ENCODE measurements at regions not wholly inside any gene's neighbourhood (a gene's known extent, or its start where the extent isn't known, plus 50 kb on each side); places are given as distances from the start of the nearest gene placed in this dataset.

- Mint-ChIP-seq H3K27me3 (no peaks in the 10 kb centered on the region), H3K9me3 (peaks cover 0 to 6% (median 0%) of the 10 kb centered on the region in 7 donors), H3K27ac (no peak overlapping the region), H3K4me3 (no peak overlapping the region), H3K36me3 (no peaks in the 10 kb centered on the region), H3K4me1 (no peaks in the 10 kb centered on the region)
- Histone ChIP-seq H3K9me3 (ENCODE audit: control insufficient read depth in 2 of 2, low read length in 2 of 2) (no peaks in the 10 kb centered on the region), H3K36me3 (ENCODE audit: control insufficient read depth, insufficient read depth, low read length) (no peaks in the 10 kb centered on the region), H3K4me1 (ENCODE audit: control insufficient read depth, insufficient read depth, low read length, poor library complexity, severe bottlenecking) (no peaks in the 10 kb centered on the region), H3K4me3 (ENCODE audit: low read depth, low read length) (no peak overlapping the region), H3K27me3 (ENCODE audit: control insufficient read depth, insufficient read depth, low read length) (no peaks in the 10 kb centered on the region), H3K27ac (ENCODE audit: insufficient read depth, low read length, poor library complexity, severe bottlenecking) (no peak overlapping the region)
- DNase-seq (no peak), ATAC-seq (ENCODE audit: low read depth in 2 of 2) (no peak)
Measured at GRCh38 chr18:78073275-78073674, 823.6 kb downstream of the GALR1 start.

GRCh38 chr18:78074400-78075020 is 824.9 kb downstream of the GALR1 start:
- H3K4me3 ChIP-seq (ENCODE audit: low read depth, low read length) = no peak overlapping the region
- H3K36me3 Mint-ChIP-seq = no peaks in the 10 kb centered on the region
- no peaks in the 10 kb centered on the region for H3K4me1 ChIP-seq (ENCODE audit: control insufficient read depth, insufficient read depth, low read length, poor library complexity, severe bottlenecking)
- no peak overlapping the region for H3K4me3 Mint-ChIP-seq
- H3K4me1 Mint-ChIP-seq = no peaks in the 10 kb centered on the region
- no peak overlapping the region for H3K27ac ChIP-seq (ENCODE audit: insufficient read depth, low read length, poor library complexity, severe bottlenecking)
- H3K9me3 Mint-ChIP-seq = peaks cover 0 to 6% (median 0%) of the 10 kb centered on the region in 7 donors
- no peaks in the 10 kb centered on the region for H3K36me3 ChIP-seq (ENCODE audit: control insufficient read depth, insufficient read depth, low read length)
- no peaks in the 10 kb centered on the region for H3K9me3 ChIP-seq (ENCODE audit: control insufficient read depth in 2 of 2, low read length in 2 of 2)
- no peaks in the 10 kb centered on the region for H3K27me3 ChIP-seq (ENCODE audit: control insufficient read depth, insufficient read depth, low read length)
- DNase-seq (no peak), ATAC-seq (ENCODE audit: low read depth in 2 of 2) (no peak)
- H3K27ac Mint-ChIP-seq = no peak overlapping the region
- H3K27me3 Mint-ChIP-seq = no peaks in the 10 kb centered on the region

GRCh38 chr18:78080081-78080480 is 830.4 kb downstream of the GALR1 start:
- DNase-seq (no peak), ATAC-seq (ENCODE audit: low read depth in 2 of 2) (no peak)
- Mint-ChIP-seq H3K4me1 (no peaks in the 10 kb centered on the region), H3K27me3 (no peaks in the 10 kb centered on the region), H3K27ac (no peak overlapping the region), H3K36me3 (no peaks in the 10 kb centered on the region), H3K9me3 (peaks cover 0 to 6% (median 0%) of the 10 kb centered on the region in 7 donors), H3K4me3 (no peak overlapping the region)
- H3K27me3 ChIP-seq (ENCODE audit: control insufficient read depth, insufficient read depth, low read length) = no peaks in the 10 kb centered on the region
- H3K27ac ChIP-seq (ENCODE audit: insufficient read depth, low read length, poor library complexity, severe bottlenecking) = no peak overlapping the region
- H3K4me1 ChIP-seq (ENCODE audit: control insufficient read depth, insufficient read depth, low read length, poor library complexity, severe bottlenecking) = no peaks in the 10 kb centered on the region
- H3K9me3 ChIP-seq (ENCODE audit: control insufficient read depth in 2 of 2, low read length in 2 of 2) = no peaks in the 10 kb centered on the region
- H3K4me3 ChIP-seq (ENCODE audit: low read depth, low read length) = no peak overlapping the region
- H3K36me3 ChIP-seq (ENCODE audit: control insufficient read depth, insufficient read depth, low read length) = no peaks in the 10 kb centered on the region

- H3K4me3 Mint-ChIP-seq = no peak overlapping the region
- peaks cover 0 to 6% (median 0%) of the 10 kb centered on the region in 7 donors for H3K9me3 Mint-ChIP-seq
- H3K27me3 Mint-ChIP-seq = no peaks in the 10 kb centered on the region
- ATAC-seq (ENCODE audit: low read depth in 2 of 2) (no peak), DNase-seq (no peak)
- H3K36me3 Mint-ChIP-seq = no peaks in the 10 kb centered on the region
- H3K4me1 ChIP-seq (ENCODE audit: control insufficient read depth, insufficient read depth, low read length, poor library complexity, severe bottlenecking) = no peaks in the 10 kb centered on the region
- no peaks in the 10 kb centered on the region for H3K9me3 ChIP-seq (ENCODE audit: control insufficient read depth in 2 of 2, low read length in 2 of 2)
- H3K27ac ChIP-seq (ENCODE audit: insufficient read depth, low read length, poor library complexity, severe bottlenecking) = no peak overlapping the region
- no peaks in the 10 kb centered on the region for H3K36me3 ChIP-seq (ENCODE audit: control insufficient read depth, insufficient read depth, low read length)
- H3K27ac Mint-ChIP-seq = no peak overlapping the region
- no peaks in the 10 kb centered on the region for H3K4me1 Mint-ChIP-seq
- no peaks in the 10 kb centered on the region for H3K27me3 ChIP-seq (ENCODE audit: control insufficient read depth, insufficient read depth, low read length)
- H3K4me3 ChIP-seq (ENCODE audit: low read depth, low read length) = no peak overlapping the region
Measured at GRCh38 chr18:78080761-78081160, 831.1 kb downstream of the GALR1 start.

GRCh38 chr18:78082816-78083215 is 833.2 kb downstream of the GALR1 start:
- Histone ChIP-seq H3K36me3 (ENCODE audit: control insufficient read depth, insufficient read depth, low read length) (no peaks in the 10 kb centered on the region), H3K9me3 (ENCODE audit: control insufficient read depth in 2 of 2, low read length in 2 of 2) (no peaks in the 10 kb centered on the region), H3K4me1 (ENCODE audit: control insufficient read depth, insufficient read depth, low read length, poor library complexity, severe bottlenecking) (no peaks in the 10 kb centered on the region), H3K27me3 (ENCODE audit: control insufficient read depth, insufficient read depth, low read length) (no peaks in the 10 kb centered on the region), H3K27ac (ENCODE audit: insufficient read depth, low read length, poor library complexity, severe bottlenecking) (no peak overlapping the region), H3K4me3 (ENCODE audit: low read depth, low read length) (no peak overlapping the region)
- DNase-seq (no peak), ATAC-seq (ENCODE audit: low read depth in 2 of 2) (no peak)
- no peak overlapping the region for H3K27ac Mint-ChIP-seq
- H3K4me1 Mint-ChIP-seq = no peaks in the 10 kb centered on the region
- peaks cover 0 to 8% (median 0%) of the 10 kb centered on the region in 7 donors for H3K9me3 Mint-ChIP-seq
- no peak overlapping the region for H3K4me3 Mint-ChIP-seq
- H3K36me3 Mint-ChIP-seq = no peaks in the 10 kb centered on the region
- no peaks in the 10 kb centered on the region for H3K27me3 Mint-ChIP-seq

- no peak overlapping the region for H3K4me3 Mint-ChIP-seq
- Histone ChIP-seq H3K27me3 (ENCODE audit: control insufficient read depth, insufficient read depth, low read length) (no peaks in the 10 kb centered on the region), H3K9me3 (ENCODE audit: control insufficient read depth in 2 of 2, low read length in 2 of 2) (no peaks in the 10 kb centered on the region), H3K27ac (ENCODE audit: insufficient read depth, low read length, poor library complexity, severe bottlenecking) (no peak overlapping the region), H3K4me1 (ENCODE audit: control insufficient read depth, insufficient read depth, low read length, poor library complexity, severe bottlenecking) (no peaks in the 10 kb centered on the region), H3K36me3 (ENCODE audit: control insufficient read depth, insufficient read depth, low read length) (no peaks in the 10 kb centered on the region), H3K4me3 (ENCODE audit: low read depth, low read length) (no peak overlapping the region)
- peaks cover 0 to 6% (median 0%) of the 10 kb centered on the region in 7 donors for H3K9me3 Mint-ChIP-seq
- no peak overlapping the region for H3K27ac Mint-ChIP-seq
- no peak for ATAC-seq (ENCODE audit: low read depth in 2 of 2)
- no peaks in the 10 kb centered on the region for H3K4me1 Mint-ChIP-seq
- H3K27me3 Mint-ChIP-seq = no peaks in the 10 kb centered on the region
- no peak for DNase-seq
- no peaks in the 10 kb centered on the region for H3K36me3 Mint-ChIP-seq
Measured at GRCh38 chr18:78085241-78086185, 835.9 kb downstream of the GALR1 start.

GRCh38 chr18:78086931-78087330 is 837.3 kb downstream of the GALR1 start:
- DNase-seq = no peak
- H3K36me3 ChIP-seq (ENCODE audit: control insufficient read depth, insufficient read depth, low read length) = no peaks in the 10 kb centered on the region
- no peak for ATAC-seq (ENCODE audit: low read depth in 2 of 2)
- H3K36me3 Mint-ChIP-seq = no peaks in the 10 kb centered on the region
- H3K27ac ChIP-seq (ENCODE audit: insufficient read depth, low read length, poor library complexity, severe bottlenecking) = no peak overlapping the region
- no peaks in the 10 kb centered on the region for H3K4me1 ChIP-seq (ENCODE audit: control insufficient read depth, insufficient read depth, low read length, poor library complexity, severe bottlenecking)
- no peak overlapping the region for H3K27ac Mint-ChIP-seq
- H3K4me3 ChIP-seq (ENCODE audit: low read depth, low read length) = no peak overlapping the region
- H3K27me3 ChIP-seq (ENCODE audit: control insufficient read depth, insufficient read depth, low read length) = no peaks in the 10 kb centered on the region
- H3K27me3 Mint-ChIP-seq = no peaks in the 10 kb centered on the region
- H3K4me1 Mint-ChIP-seq = no peaks in the 10 kb centered on the region
- H3K9me3 ChIP-seq (ENCODE audit: control insufficient read depth in 2 of 2, low read length in 2 of 2) = no peaks in the 10 kb centered on the region
- peaks cover 0 to 6% (median 0%) of the 10 kb centered on the region in 7 donors for H3K9me3 Mint-ChIP-seq
- H3K4me3 Mint-ChIP-seq = no peak overlapping the region
